NCI-H1417 treated with DMSO at 0.1 percent for 48 hours (cell line): ENCODE measurements at regions not wholly inside any gene's neighbourhood (a gene's known extent, or its start where the extent isn't known, plus 50 kb on each side); places are given as distances from the start of the nearest gene placed in this dataset.
"Not testable (repeated sequence)": the region's sequence is repeated elsewhere in the genome, so short reads cannot be mapped to it uniquely, and the experiment has no call there.

Source experiments
- DNase-seq: peaks from one replicate; lab custom pipeline; 2025; lab: John Stamatoyannopoulos, UW

GRCh38 chr6:111925296-111925695 lies 52.0 kb upstream of the FYN start:
- DNase-seq, result no peak

- DNase-seq, result no peak
Measured at GRCh38 chr6:111926731-111927302, 53.6 kb upstream of the FYN start.

GRCh38 chr6:111927321-111927720 lies 54.1 kb upstream of the FYN start:
- DNase-seq, result peak; percentile 81

- DNase-seq, result no peak
Measured at GRCh38 chr6:111928139-111928538, 54.9 kb upstream of the FYN start.

GRCh38 chr6:111934611-111935010 lies 61.4 kb upstream of the FYN start:
- DNase-seq, result not testable (repeated sequence)

GRCh38 chr6:111936718-111937117 lies 63.5 kb upstream of the FYN start:
- no peak for DNase-seq

GRCh38 chr6:111938710-111939109 lies 65.5 kb upstream of the FYN start:
- DNase-seq, result no peak

GRCh38 chr6:111939902-111940301 lies 66.7 kb upstream of the FYN start:
- no peak for DNase-seq

GRCh38 chr6:111940801-111941200 lies 67.5 kb upstream of the FYN start:
- DNase-seq, result no peak

- no peak for DNase-seq
Measured at GRCh38 chr6:111941686-111942330, 68.6 kb upstream of the FYN start.

GRCh38 chr6:111942561-111942960 lies 69.3 kb upstream of the FYN start:
- DNase-seq, result no peak

GRCh38 chr6:111943266-111943665 lies 70.0 kb upstream of the FYN start:
- DNase-seq, result no peak

- no peak for DNase-seq
Measured at GRCh38 chr6:111943726-111944125, 70.5 kb upstream of the FYN start.

GRCh38 chr6:111944541-111944940 lies 71.3 kb upstream of the FYN start:
- DNase-seq, result no peak

GRCh38 chr6:111949546-111949945 lies 76.3 kb upstream of the FYN start:
- no peak for DNase-seq

GRCh38 chr6:111949984-111950383 lies 76.7 kb upstream of the FYN start:
- not testable (repeated sequence) for DNase-seq

GRCh38 chr6:111950661-111951496 lies 77.6 kb upstream of the FYN start:
- DNase-seq, result peak; percentile 52

GRCh38 chr6:111951497-111952085 lies 78.3 kb upstream of the FYN start:
- no peak for DNase-seq

GRCh38 chr6:111952274-111952673 lies 79.0 kb upstream of the FYN start:
- DNase-seq, result no peak

- no peak for DNase-seq
Measured at GRCh38 chr6:111952821-111953540, 79.7 kb upstream of the FYN start.

GRCh38 chr6:111956098-111956497 lies 82.8 kb upstream of the FYN start:
- no peak for DNase-seq
